IPS-15b (cell line): ENCODE measurements at regions not wholly inside any gene's neighbourhood (a gene's known extent, or its start where the extent isn't known, plus 50 kb on each side); places are given as distances from the start of the nearest gene placed in this dataset.
A peak's percentile ranks its signal among the peaks of the same experiment; 100 is the strongest.
"Not testable (repeated sequence)": the region's sequence is repeated elsewhere in the genome, so short reads cannot be mapped to it uniquely, and the experiment has no call there.

Source experiments
- H3K27me3 ChIP-seq: one replicate; pipeline ENCODE4 v1.6.1; 2013; ENCODE audit warnings: low read length; ENCODE audit not compliant: control insufficient read depth, insufficient read depth
- H3K36me3 ChIP-seq: one replicate; pipeline ENCODE4 v1.6.1; 2013; ENCODE audit warnings: low read length; ENCODE audit not compliant: control insufficient read depth, insufficient read depth
- H3K4me1 ChIP-seq: one replicate; pipeline ENCODE4 v1.6.1; 2013; ENCODE audit warnings: mild to moderate bottlenecking, low read length; ENCODE audit not compliant: control insufficient read depth, insufficient read depth
- H3K4me3 ChIP-seq: one replicate; pipeline ENCODE4 v1.5.1; 2013; ENCODE audit warnings: low read depth, low read length
- H3K9ac ChIP-seq: one replicate; pipeline ENCODE4 v1.6.1; 2013; ENCODE audit warnings: low read depth, mild to moderate bottlenecking, low read length
- H3K9me3 ChIP-seq: one replicate; pipeline ENCODE4 v1.6.1; 2013; ENCODE audit warnings: mild to moderate bottlenecking, low read length; ENCODE audit not compliant: control insufficient read depth, insufficient read depth

DNA sequence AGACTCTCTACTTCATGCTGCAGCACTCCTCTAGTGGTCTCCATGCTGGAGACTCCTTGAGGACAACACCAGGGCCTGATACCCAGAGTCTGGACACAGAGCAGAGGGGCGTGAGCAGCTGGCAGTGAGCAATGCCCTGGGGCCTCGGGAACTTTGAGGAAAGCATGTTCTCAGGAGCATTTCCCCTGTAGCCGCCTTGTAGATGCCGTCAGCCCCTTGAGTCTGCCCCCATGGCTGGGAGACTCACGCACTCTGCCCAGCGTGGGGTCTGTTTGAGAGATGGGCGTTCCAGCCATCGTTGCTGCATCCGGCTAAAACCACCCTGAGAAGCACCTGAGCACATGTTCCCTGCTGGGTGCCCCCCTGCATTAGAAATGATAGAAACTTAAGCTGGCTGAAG is 56.8 kb downstream of the PLXNA1 start:
- H3K9ac ChIP-seq: no peak overlapping the region
- no peak overlapping the region for H3K4me3 ChIP-seq
- H3K27me3 ChIP-seq: no peaks in the 10 kb centered on the region
- H3K36me3 ChIP-seq: peaks cover 7% of the 10 kb centered on the region
- H3K9me3 ChIP-seq: no peaks in the 10 kb centered on the region
- H3K4me1 ChIP-seq: peaks cover 4% of the 10 kb centered on the region

DNA sequence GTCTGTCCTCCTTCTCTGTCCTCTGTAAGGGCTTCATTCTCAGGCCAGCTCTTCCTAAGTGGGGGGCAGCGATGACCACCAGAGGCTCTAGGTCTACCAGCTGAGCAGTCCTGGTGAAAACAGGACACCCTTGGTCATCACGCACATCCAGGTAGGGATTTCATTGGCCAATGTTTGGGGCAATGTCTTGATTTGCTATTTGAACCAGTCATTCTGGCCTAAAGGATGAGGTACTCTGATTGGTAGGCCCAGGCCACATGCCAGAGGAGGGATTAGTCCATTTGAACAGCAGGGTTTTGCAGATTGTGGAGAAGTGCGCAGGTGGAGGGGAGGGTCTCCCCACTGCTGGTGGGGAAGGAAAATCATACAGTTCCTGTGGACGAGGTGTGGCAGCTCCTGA is 57.3 kb downstream of the PLXNA1 start:
- H3K4me1 ChIP-seq: peaks cover 4% of the 10 kb centered on the region

DNA sequence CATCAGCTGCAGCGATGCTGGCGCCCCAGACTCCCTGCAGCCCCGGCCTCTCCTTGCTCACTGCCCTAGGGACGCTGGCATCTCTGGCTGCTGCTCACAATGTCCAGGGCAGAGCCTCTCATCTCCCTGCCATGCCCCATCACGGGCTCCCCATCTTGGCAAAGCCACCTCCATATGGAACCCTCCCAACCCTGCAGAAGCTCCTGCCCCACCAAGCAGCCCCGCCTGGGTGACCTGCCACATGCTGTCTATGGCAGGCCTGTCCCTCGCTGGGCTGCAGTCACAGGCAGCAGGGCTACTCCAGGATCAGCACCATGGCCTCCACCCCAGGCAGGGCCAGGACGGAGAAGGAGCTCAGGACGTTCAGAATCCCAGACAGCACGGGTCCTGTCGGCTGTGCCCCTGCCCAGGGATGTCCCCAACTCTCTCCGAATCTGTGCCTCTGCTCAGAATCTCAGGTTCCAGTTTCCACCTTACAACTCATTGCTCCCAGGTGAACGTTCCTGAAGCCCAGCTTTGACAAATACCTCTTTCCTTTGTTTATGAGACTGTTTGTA is 58.4 kb downstream of the PLXNA1 start:
- H3K4me1 ChIP-seq: peaks cover 4% of the 10 kb centered on the region
- H3K36me3 ChIP-seq: peaks cover 2% of the 10 kb centered on the region
- no peaks in the 10 kb centered on the region for H3K9me3 ChIP-seq
- H3K9ac ChIP-seq: no peak overlapping the region
- H3K27me3 ChIP-seq: no peaks in the 10 kb centered on the region
- no peak overlapping the region for H3K4me3 ChIP-seq

More for the DNA sequence above, 57.3 kb downstream of the PLXNA1 start:
- peaks cover 5% of the 10 kb centered on the region for H3K36me3 ChIP-seq
- H3K9me3 ChIP-seq: no peaks in the 10 kb centered on the region
- no peak overlapping the region for H3K4me3 ChIP-seq
- no peak overlapping the region for H3K9ac ChIP-seq
- H3K27me3 ChIP-seq: no peaks in the 10 kb centered on the region

DNA sequence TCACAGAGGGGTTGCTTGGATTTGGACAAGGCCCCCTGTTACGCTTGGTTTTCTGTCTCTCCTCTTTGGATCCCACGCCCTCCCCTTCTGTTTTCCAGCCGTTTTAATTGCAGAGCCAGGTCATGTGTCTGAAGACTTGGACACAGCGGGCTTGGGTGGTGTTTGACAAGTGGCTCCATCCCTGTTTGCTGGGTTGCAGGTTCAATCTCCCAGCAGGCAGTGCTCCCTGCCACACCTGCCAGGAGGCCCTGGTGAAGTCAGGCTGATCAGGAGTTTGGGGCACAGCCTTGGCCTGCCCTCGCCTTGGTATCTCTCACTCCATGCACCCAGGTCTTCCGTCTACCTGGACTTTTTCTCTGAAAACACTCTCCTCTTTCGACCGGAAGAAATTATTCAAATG is 59.0 kb downstream of the PLXNA1 start:
- no peaks in the 10 kb centered on the region for H3K36me3 ChIP-seq
- no peaks in the 10 kb centered on the region for H3K9me3 ChIP-seq
- H3K4me1 ChIP-seq: peaks cover 4% of the 10 kb centered on the region
- H3K9ac ChIP-seq: no peak overlapping the region
- H3K27me3 ChIP-seq: no peaks in the 10 kb centered on the region
- no peak overlapping the region for H3K4me3 ChIP-seq

DNA sequence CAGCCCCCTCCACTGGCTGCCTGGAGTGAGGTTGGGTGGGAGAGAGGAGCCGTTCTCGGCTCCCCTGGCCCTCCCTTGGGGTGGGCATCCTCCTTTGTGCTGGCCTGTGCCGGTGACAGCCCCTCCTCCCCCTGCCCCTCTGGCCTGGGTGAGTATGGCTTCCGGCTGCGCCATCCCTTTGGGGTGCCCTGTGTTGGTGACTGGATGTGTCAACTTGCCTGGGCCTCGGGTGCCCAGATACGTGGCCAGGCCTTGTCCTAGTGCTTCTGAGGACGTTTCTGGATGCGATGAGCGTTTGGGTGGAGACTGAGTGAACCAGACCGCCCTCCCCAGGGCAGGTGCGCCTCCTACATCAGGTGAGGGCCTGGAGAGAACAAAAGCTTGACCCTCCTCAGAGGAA is 59.7 kb downstream of the PLXNA1 start:
- H3K4me3 ChIP-seq: no peak overlapping the region
- no peaks in the 10 kb centered on the region for H3K9me3 ChIP-seq
- peaks cover 4% of the 10 kb centered on the region for H3K4me1 ChIP-seq
- peak overlapping the region; percentile 0 for H3K9ac ChIP-seq
- H3K36me3 ChIP-seq: no peaks in the 10 kb centered on the region
- H3K27me3 ChIP-seq: no peaks in the 10 kb centered on the region

DNA sequence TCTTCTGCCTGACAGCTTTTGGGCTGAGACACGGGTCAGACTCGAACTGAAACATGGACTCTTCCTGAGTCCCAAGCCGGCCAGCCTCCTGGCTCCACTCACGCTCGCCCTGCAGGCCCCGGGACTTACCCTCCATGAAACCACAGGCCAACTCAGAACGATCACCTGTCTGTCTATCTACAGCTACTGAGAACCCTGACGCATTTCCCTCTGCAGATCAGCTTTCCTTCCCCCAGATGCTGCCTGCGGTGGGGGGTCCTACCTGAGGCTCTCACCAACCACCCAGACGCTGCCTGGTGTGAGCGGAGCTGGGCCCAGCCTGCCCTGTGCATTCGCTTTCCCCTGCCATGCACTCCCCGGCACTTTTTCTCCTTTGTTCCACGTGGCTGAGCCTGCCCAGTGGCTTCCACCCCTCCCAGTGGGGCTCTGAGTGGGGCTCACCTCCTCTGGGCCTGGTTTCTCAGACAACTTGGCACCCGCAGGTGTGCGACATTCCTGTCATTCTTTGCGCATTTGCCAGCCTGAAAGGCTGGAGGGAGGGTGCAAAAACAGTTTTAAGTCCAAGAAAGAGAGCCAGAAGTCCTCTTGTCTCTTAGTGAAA is 60.2 kb downstream of the PLXNA1 start:
- peak overlapping the region; percentile 0 for H3K9ac ChIP-seq

DNA sequence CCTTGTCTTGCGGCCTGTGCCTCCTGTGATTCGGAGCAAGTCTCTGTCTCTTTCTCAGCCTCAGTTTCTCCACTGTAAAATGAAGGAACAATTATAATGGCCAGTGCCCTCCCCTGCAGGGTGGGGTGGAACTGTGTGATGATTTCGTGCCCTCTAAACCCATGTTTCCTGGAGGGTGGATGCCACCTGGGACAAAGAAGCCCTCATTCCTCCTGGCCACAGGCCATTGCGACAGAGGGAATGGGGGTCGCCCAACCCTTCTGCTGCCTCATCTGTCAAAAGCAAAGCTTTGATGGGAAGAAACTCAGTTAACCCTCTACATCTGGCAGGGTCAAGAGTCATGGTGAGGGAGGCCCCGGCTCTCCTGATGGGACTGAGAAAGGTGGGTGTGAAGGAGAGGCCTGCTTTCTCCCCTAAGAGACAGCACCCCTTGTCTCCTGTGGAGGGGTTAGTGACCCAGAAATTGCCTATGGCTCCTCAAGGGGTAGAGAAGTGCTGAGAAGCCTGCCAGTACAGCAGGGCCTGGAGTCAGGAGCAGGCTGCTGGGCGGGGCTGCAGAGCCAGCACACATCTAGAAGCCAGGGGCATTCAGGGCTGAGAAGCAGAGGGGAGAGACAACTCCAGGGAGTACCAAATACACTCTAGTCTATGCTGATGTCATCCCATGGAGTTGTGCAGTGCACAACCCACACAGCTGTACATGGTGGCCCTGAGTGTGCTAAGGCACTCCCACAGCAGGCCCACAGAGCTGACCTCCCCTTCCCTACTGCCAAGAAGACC is 61.0 kb downstream of the PLXNA1 start:
- Histone ChIP-seq H3K27me3 (no peaks in the 10 kb centered on the region), H3K4me1 (peaks cover 4% of the 10 kb centered on the region), H3K36me3 (no peaks in the 10 kb centered on the region), H3K9me3 (no peaks in the 10 kb centered on the region), H3K4me3 (no peak overlapping the region), H3K9ac (no peak overlapping the region)

More for the DNA sequence above, 60.2 kb downstream of the PLXNA1 start:
- no peaks in the 10 kb centered on the region for H3K27me3 ChIP-seq
- H3K4me3 ChIP-seq: no peak overlapping the region
- H3K36me3 ChIP-seq: no peaks in the 10 kb centered on the region
- H3K9me3 ChIP-seq: no peaks in the 10 kb centered on the region
- H3K4me1 ChIP-seq: peaks cover 4% of the 10 kb centered on the region

DNA sequence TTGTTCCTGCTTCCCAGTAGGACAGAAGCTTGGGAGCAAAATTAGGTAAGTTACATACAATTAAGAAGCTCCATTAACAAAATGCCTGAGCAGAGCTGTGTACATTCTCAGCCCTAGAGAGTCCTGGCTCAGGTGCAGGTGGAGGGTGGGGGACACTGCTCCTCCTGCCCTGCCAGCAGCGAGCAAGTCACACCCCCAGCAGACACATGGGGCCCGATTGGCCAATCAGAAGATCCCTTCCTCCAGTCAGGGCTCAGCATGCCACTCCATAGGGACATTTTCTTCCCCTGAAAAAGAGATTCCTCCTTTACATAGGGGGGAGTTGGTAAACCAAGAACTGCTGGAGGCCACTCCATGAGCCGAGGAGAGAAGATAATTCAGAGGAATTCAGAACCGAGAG is 62.1 kb downstream of the PLXNA1 start:
- Histone ChIP-seq H3K36me3 (no peaks in the 10 kb centered on the region), H3K9ac (no peak overlapping the region), H3K27me3 (no peaks in the 10 kb centered on the region), H3K4me3 (no peak overlapping the region), H3K9me3 (peaks cover under 1% of the 10 kb centered on the region), H3K4me1 (peaks cover 4% of the 10 kb centered on the region)

DNA sequence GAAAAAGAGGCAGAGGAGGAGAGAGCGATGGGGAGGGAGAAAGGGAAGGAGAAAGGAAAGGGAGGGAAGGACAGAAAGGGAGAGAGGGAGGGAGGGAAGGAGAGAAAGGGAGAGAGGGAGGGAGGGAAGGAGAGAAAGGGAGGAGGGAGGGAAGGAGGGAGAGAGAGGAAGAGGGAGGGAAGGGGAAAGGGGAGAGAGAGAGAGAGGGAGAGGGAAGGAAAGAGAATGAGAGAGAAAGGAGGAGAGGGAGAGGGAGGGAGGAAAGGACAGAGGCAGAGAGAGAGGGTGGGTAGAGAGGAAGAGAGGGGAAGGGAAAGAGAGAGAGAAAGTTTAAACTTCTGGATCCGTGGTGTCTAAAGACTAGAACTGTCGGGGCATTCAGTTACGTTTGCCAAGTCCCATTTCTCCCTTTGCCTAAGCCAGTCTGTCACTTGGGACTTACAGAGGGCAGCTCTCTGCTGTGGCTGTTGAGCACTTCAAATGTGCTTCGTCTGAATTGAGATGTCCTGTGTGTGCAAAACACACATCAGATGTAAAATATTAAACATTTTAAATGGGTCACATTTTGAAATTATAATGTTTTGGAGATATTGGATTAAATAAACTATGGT is 62.6 kb downstream of the PLXNA1 start:
- no peak overlapping the region for H3K9ac ChIP-seq
- H3K36me3 ChIP-seq: no peaks in the 10 kb centered on the region
- H3K27me3 ChIP-seq: no peaks in the 10 kb centered on the region
- H3K4me3 ChIP-seq: no peak overlapping the region
- H3K9me3 ChIP-seq: peaks cover 6% of the 10 kb centered on the region
- H3K4me1 ChIP-seq: peaks cover 4% of the 10 kb centered on the region

DNA sequence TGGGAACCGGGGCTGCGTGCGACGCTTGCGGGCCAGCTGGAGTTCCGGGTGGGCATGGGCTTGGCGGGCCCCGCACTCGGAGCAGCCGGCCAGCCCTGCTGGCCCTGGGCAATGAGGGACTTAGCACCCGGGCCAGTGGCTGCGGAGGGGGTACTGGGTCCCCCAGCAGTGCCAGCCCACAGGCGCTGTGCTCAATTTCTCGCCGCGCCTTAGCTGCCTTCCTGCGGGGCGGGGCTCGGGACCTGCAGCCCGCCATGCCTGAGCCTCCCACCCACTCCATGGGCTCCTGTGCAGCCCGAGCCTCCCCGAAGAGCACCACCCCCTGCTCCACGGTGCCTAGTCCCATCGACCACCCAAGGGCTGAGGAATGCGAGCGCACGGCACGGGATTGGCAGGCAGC is 63.8 kb downstream of the PLXNA1 start:
- H3K4me3 ChIP-seq, H3K9me3 ChIP-seq, H3K36me3 ChIP-seq, H3K4me1 ChIP-seq, H3K27me3 ChIP-seq, H3K9ac ChIP-seq: not testable (repeated sequence)

DNA sequence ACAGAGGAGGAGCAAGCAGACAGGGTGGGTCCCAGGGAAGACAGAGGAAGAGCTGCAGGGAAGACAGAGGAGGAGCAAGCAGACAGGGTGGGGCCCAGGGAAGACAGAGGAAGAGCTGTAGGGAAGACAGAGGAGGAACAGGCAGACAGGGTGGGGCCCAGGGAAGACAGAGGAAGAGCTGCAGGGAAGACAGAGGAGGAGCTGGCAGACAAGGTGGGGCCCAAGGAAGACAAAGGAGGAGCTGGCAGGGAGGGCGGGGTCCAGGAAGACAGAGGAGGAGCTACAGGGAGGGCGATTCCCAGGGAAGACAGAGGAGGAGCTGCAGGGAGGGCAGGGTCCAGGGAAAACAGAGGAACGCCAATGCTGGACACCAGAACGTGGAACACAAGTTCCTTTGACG is 66.5 kb downstream of the PLXNA1 start:
- Histone ChIP-seq H3K4me1 (no peaks in the 10 kb centered on the region), H3K9ac (no peak overlapping the region), H3K9me3 (peaks cover 6% of the 10 kb centered on the region), H3K4me3 (no peak overlapping the region), H3K27me3 (no peaks in the 10 kb centered on the region), H3K36me3 (no peaks in the 10 kb centered on the region)

DNA sequence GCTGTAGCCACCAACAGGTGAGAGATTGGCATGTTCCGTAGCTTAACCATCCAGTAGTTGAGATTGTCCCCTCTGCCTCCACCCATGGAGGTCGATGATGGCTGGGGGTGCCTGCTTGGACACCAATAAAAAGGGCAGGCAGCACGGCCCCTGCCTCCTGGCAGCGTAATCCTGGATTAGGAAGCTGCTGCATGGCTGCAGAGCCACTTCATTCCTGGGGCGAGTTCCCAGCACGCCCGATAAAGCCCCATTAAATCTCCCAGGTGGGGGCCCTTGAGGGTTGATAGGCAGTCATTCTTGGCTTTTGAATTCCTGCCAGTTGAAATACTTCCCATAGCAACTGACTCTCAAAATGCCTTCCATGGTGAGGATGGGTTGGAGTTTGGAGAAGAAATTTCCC is 67.8 kb downstream of the PLXNA1 start:
- H3K27me3 ChIP-seq: no peaks in the 10 kb centered on the region
- no peaks in the 10 kb centered on the region for H3K36me3 ChIP-seq
- H3K4me1 ChIP-seq: no peaks in the 10 kb centered on the region
- no peak overlapping the region for H3K4me3 ChIP-seq
- H3K9ac ChIP-seq: no peak overlapping the region
- H3K9me3 ChIP-seq: peaks cover 6% of the 10 kb centered on the region
